Bone marrow (tissue), 2 donors: ENCODE measurements at regions not wholly inside any gene's neighbourhood (a gene's known extent, or its start where the extent isn't known, plus 50 kb on each side); places are given as distances from the start of the nearest gene placed in this dataset.
"Not testable (repeated sequence)": the region's sequence is repeated elsewhere in the genome, so short reads cannot be mapped to it uniquely, and the experiment has no call there.

Experiments used
- DNase-seq, 2 donors: peaks; one replicate each; lab custom pipeline; 2025; lab: John Stamatoyannopoulos, UW

DNA sequence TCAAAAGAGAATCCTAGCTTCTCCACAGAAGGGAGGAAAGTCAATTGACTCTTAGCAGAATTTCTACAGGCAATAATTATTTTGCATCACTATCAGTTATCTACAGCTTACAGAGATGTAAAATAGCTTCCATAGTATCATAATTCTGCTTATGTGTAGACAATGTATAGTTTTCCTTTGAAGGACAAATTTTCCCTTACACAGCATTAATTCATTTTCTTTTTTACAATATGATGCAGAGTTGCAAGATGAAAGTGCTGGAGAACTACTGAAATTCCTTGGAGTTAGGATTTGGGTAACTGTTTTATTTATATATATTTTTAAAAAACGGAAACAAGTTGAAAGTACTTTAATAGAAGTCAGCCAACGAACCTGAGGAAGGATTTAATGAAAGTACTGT is 111.0 kb upstream of the CPHXL start:
- no peak for DNase-seq

DNA sequence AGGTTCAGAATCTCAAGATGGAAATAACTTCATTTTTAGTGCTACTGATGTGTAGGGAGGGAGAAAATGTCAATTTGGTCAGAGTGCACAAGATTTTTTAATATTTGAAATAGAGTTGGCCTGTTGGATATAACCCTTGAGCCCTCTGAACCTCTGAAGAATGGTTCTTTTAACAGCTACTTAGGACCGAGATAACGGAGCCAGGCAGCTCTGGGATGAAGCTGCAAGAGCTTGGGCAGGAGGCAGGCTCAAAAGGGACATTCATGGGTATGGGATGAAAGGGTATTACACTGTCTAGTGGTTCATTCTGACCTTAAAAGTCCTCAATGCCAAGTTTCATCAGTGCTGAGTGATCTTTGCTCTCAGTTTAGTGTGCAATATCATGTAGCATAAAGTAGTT is 111.4 kb upstream of the CPHXL start:
- DNase-seq, result no peak

DNA sequence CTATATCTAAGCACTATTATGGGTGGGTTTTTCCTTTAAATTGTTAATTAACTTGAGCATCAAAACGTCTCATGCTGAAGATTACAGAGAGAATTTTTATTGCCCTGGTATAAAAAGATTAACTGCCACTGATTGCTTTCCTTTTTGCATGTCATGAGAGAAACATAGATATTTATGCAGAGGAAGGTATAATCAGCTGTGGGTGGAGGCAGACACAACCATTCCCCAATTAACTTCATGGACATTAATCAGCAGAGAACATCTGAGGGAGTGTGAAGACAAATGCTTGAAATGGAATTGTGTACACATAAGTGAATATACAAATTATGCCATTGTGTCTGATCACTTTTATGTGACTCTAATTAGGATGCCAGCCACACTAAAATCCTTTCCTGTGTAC is 115.2 kb upstream of the CPHXL start:
- no peak for DNase-seq

DNA sequence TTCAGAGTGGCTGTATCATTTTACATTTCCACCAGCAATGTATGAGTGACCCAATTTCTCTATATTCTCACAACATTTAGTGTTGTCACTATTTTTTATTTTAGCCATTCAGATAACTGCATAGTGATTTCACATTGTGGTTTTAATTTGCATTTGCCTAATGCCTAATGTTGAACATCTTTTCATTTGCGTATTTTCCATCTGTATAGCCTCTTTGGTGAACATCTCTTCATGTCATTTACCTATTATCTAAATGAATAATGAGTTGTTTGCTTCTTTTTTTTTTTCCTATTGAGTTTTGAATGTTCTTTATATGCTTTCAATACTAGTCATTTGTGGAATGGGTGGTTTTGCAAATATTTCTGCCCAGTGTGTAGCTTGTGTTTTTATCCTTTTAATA is 120.9 kb upstream of the CPHXL start:
- no peak for DNase-seq

DNA sequence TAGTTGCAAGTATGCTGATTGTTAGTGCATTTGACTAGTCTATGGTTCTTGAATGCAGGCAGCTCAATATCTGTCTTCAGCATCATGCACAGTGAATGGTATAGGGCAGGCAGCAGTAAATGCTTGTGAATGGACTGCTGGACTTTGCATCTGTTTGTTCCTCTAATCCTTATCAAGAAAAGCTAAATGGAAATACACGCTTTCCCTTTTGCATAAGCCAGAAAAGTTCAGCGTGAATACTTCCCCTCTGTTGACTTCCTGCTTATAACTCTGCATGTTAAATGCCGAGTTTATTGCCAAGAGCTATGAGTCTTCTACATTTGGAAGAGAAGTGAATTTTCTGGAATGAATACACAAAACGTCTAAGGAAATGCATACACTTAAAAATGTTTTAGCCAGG is 127.9 kb upstream of the CPHXL start:
- DNase-seq, result no peak

DNA sequence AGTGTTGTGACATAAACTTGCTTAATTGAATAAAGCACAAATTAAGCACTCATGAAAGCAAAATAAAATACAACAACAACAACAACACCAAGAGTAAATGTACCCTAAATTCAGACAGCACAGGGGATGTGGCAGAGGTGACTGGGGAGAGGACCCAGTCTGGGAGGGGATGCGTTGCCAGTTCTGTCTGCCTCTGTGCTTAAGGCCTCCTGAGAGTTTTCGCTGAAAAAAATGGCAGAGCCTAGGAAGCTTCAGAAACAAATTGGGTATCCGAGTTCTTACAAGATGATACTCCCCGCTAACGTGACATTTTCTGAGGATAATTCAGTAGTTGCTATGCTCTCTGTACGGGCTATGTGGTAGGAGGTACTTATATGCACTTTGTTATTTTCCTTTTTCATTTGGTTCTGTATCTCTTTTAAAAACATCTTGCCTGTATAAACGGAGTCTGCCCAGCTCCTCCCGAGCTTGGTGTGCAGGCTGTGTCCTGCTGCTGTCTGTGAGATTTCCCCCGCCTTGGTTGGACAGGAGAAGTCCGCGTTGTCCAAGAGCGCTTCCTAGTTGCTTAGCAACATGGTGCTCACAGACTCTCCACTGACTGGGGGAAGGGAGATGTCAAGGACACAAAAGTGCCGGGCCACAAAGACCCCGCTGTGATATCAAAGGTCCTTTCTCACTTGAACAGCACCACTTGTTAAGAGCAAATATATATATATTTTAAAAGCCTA is 134.2 kb upstream of the CPHXL start:
- DNase-seq, result no peak

DNA sequence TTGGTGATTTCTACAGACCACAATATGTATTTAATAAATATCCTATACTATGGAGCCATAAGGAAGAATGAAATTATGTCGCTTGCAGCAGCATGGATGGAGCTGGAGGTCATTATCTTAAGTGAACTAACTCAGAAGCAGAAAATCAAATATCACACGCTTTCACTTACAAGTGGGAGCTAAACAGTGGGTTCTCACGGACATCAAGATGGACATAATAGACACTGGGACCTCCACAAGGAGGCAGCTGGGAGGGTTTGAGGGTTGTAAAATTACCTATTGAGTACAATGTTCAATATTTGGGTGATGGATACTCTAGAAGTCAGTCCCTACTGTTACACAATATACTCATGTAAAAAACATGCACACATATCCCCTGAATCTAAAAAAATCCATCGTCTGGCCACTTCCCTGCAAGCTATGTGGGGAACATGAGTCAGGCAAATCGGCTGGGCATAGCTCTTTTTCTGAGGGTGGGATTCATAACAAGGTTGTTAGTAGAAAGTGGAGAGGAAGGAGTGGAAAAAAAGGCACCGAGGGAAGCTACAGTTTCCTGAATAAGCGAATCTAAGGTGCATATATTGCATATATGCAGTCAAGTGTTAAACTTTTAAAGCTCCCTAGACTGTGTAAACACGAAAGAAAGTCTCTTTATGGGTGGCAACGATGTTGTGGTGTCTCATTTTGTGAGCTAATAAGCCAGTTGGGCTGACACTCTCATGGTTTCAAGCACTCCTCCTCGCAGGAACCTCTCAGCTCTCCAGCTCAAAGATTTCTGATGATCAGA is 135.2 kb upstream of the CPHXL start:
- no peak for DNase-seq

DNA sequence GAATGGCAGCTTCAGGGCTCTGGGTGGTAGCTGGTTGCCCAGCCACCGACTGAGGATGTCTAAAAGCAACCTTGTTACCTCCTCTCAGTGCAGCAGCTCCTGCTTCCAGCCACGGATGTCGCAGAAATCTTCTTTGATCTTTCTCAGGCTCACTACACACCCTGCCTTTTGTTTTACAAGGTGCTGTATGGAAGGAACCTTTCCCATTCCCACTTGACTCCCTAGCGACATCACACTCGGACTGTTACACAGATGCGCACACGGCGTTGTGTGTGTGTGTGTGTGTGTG is 135.8 kb upstream of the CPHXL start:
- DNase-seq, result no peak

DNA sequence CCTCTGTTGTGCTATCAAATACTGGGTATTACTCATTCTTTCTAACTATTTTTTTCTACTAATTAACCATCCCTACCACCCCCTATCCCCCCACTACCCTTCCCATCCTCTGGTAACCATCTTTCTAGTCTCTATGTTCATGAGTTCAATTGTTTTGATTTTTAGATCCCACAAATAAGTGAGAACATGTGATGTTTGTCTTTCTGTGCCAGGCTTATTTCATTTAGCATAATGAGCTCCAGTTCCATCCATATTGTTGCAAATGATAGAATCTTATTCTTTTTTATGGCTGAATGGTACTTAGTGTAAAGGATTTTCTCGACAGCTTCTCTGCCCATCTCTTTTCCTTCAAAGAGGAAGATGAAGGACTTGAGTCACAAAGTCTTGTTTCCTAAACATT is 138.0 kb upstream of the CPHXL start:
- DNase-seq, result no peak

DNA sequence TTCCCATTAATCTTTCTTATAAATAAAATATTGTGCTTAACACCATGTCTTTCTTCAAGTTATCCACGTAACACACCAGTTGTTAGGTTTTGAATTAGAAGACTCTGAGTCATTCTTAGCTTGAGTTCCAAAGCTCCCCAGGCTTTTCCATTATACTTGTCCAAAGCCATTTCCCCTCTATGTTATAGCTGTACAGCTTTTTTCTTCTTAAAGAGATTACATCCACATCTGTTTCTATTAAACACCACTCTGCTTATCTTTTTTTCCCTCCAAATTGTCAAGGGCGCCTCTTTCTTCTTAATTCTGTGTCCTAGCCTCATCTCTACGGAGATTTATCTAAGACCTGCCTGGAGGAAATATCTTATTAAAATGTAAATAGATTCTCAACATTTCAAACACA is 139.4 kb upstream of the CPHXL start:
- DNase-seq, result no peak

DNA sequence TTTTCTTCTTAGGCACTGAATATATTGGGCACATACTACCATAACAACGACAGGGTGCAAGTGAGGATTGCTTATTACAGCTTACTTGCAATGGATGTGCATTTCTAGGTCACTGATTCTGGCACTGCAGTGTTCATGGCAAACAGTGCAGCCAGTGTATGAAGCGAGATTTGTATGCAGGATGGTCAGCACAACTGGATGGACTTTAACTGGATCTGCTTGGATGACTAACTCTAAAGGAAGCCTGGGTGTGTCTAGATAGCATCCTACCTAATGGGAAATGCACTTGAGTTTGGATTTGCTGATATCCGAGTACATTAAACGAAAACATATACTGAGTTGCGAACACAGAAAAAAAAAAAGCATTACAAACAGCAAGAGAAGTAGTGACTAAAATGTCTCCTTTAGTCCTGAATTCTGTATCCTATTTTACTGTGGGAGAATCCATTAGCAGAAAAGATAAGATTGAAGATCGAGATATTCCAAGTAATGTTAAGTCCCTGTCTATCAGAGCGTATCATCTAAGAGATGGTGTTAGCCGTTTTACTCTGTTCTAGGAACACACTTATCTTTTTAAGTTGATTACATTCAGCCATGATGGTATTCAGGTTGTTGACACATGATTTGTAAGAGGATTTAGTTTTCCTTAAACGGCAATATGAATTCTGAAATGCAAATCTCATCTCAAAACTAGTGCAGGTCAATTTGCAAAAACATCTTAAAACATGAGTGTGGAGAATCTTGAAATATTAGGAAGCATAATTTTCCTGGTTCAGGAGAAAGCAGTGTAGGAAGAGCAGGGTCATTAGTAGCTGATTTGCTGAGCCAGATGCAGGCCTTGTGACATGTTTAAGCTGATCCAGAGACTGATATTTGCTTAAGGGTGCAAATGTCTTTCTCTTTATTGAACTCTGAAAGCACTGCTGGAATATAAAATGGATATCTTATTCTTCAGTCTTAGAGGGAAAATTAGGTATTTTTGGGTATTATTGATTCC is 142.6 kb upstream of the CPHXL start:
- DNase-seq, result no peak

DNA sequence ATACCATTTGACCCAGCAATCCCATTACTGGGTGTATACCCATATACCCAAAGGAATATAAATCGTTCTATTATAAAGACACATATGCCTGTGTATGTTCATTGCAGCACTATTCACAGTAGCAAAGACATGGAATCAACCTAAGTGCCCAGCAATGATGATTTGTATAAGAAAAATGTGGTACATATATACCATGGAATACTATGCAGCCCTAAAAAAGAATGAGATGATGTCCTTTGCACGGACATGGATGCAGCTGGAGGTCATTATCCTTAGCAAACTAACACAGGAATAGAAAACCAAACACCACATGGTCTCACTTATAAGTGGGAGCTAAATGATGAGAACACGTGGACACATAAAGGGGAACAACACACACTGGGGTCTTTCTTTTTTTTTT is 155.0 kb upstream of the CPHXL start:
- DNase-seq, result not testable (repeated sequence)

DNA sequence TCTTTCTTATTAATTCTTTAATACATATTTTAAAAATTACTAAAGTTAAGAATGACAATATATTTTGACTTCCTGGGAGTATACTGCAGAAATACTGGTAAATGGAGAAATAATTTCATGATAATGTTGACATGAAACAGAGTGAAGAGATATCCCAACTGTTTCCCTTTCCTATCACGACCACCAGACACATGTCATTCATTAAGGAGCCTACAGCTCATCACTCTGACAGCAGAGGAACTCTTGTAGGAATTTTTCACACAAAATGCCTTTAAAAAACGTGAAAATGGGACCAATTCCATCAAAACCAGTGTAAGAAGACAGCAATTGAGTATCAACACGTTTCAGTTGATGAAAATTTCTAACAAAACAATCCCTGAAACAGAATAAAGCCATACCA is 172.9 kb upstream of the CPHXL start:
- no peak for DNase-seq

DNA sequence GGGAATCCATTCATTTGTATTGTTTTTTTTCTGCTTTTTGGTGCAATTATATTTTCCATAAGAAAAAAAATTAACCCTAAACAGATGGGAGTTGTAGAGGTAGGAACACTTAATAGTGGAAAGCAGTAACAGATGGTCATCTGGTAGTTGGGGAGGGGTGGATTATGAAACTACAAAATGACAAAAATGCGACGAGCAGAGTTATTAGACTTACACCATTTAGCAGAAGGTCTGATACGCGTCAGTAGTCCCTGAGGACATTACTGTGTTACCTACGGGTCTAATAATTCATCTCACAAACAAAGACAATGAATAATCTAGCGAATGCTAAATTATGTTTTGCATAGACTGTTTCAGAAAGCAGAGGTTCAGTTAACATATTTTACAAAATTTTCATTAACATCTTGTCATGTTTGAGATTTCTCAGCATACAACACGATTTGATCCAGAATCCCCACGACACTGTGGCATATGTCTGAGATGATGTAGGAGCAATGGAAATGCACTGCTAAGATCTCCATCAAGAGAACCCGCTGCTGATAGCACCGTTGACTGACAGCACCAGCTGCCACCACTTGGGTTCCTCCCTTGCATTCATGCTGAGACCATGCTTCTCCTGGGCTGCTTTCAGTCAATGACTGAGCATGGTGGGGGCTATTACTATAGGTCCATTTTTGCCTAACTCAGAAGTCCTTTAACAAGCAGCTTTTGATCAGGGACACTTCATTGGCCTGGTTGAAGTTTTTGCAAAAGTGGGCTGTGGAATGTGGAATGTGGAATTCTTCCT is 182.2 kb upstream of the CPHXL start:
- DNase-seq, result no peak

DNA sequence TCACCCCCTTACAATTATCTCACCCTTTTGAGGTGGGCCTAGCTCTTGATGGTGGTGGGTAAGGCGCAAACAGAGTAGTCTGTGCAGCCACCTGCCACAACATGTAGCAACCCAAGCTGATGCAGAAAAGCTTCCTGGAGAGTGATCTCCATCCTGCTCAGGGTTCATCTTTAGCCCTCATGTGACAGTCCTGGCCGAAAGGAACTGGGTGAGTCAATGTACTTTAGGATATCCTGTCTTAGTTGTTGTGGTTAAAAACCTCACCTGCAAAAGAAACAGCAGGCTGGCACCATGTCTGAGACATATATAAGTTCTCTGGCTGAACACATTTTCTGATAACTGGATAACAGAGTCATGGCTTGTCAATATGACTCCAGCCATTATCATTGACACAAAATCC is 183.5 kb upstream of the CPHXL start:
- no peak for DNase-seq

DNA sequence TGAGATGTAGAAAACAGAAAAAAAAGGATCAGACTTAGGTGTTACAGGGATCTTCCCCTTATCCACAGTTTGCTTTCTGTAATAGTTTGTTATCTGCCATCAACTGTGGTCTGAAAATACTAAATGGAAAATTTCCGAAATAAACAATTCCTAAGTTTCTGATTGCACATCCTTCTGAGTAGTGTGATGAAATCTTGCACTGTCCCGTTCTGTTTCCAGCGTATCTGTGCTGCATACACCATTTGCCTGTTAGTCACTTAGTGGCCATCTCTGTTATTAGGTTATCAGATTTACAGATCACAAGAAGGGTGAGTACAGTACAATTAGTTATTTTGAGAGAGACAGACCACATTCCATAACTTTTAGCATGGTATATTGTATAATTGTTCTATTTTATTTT is 185.6 kb upstream of the CPHXL start:
- DNase-seq, result no peak

DNA sequence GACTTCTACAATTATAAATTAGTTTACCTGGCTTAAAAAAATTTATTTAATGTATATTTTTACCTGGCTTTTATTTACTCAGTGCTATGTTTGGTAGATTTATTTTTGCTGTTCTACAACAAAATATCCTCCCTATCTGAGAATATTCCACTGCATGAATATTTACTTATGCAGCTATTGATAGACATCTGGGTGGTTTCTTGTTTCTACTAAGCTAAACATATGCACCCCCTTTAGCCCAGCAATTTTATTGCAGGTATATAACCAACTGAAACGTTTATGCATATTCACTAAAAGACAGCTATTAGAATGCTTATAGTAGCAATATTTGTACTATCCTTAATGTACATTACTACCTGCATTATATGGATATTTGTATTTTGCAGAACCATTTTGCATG is 187.7 kb upstream of the CPHXL start:
- no peak for DNase-seq

DNA sequence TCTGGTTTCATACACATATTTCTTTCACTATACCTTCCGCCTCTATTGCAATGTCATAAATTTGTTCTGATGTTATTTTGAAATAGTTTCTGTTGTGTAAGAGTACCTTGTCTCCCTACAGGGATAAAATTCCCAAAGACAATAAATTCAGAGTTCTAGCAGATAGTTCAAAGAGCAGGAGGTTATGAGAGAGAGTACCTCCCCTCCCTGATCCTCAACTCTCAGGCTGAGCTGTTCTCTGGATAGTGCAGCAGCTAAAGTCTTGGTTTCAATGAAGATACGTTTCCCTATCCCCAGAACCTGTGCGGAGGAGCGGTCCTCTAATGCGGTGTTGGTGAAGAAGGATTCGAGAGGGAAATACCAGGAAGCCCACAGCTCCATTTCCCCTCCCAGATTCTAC is 190.2 kb upstream of the CPHXL start:
- DNase-seq, result no peak

DNA sequence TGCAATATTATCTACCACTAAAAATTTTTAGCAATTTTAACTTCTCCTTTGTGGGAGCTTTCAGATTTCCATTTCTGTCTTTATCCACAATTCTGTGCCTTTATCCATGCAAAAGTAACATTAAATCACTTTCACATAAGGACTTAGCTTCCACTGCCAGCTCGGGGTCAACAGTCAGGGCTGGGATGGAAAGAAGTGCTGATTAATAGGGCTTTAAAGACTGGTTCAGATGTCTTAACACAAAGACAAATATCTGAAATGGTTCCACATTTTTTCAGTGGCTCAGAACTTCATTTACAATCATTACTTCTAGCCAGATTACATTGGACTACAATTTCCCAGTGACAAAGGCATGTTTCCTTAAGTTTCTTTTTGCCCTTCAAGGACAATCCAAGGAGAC is 191.8 kb upstream of the CPHXL start:
- no peak for DNase-seq

DNA sequence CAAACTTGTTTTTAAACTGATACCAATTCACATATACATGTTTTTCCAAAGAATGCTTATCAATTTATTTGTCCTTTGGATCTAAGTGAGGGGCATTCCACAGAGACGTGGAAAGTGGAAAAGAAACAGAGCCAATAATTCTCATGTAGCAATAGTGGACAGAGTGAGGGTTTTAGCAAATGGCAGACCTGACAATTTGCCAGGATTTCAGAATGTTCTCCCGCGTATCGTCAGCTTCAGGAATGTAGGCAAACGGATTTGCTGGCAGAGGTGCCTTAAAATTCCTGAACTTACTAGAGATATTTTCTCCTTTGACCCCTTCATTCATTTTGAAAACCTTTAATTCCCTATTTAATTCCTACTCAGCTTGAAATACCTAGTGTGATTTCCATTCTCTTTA is 193.4 kb upstream of the CPHXL start:
- DNase-seq, result no peak

DNA sequence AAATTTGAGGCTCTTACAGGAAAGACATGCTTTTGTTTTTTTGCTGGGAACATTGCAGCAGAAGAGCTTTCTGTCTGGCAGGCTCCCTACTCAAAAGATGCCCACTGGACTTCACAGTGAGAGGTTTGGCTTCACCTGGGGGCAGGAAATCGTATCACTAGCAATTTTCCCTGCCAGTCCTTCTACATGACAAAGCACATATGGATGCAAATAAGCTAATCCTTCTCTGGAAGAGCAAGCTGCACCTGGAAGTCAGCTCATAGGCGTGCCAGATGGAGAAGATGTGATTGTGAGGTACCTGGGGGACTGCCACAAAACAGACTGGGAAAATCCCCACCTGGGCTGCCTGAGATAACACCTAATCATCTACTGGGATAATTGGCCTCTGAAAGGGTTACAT is 195.0 kb upstream of the CPHXL start:
- no peak for DNase-seq

DNA sequence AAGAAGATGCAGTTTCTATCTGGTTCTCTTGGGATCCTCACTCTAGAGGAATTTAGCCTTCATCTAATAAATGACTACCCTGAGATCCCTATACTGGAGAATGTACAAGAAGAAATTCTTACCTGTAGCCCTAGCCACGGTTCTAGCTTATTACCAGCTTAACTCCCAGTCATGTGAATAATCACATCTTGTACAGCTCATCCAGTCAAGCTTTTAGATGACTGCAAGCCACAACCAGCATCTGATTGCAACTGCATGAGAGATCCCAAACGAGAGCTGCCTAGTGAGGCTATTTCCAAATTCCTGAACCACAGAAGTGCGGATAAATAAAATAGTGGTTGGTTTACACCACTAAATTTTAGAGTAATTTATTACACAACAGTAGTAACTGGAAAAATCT is 196.0 kb upstream of the CPHXL start:
- DNase-seq, result no peak
